Loucy (cell line): ENCODE measurements at regions not wholly inside any gene's neighbourhood (a gene's known extent, or its start where the extent isn't known, plus 50 kb on each side); places are given as distances from the start of the nearest gene placed in this dataset.

Experiments
- H2AFZ ChIP-seq: fragments of 200-600 bp; sonication (generic); 2 replicates; pipeline ENCODE4 v1.6.0; 2016; ENCODE audit warnings: antibody characterized with exemption, mild to moderate bottlenecking, low read length, moderate library complexity
- H3F3A ChIP-seq: fragments of 200-600 bp; 2 replicates; pipeline ENCODE4 v1.6.0; 2016; ENCODE audit warnings: antibody characterized with exemption, low read depth, mild to moderate bottlenecking
- H3K27me3 ChIP-seq: fragments of 200-600 bp; sonication (generic); 2 replicates; pipeline ENCODE4 v1.6.1; 2014; ENCODE audit warnings: low read length, mild to moderate bottlenecking; ENCODE audit not compliant: insufficient read depth, poor library complexity, severe bottlenecking
- H3K36me3 ChIP-seq: fragments of 200-600 bp; sonication (generic); 2 replicates; pipeline ENCODE4 v1.6.1; 2016; ENCODE audit warnings: low read length; ENCODE audit not compliant: insufficient read depth
- H3K4me1 ChIP-seq: fragments of 200-600 bp; sonication (generic); 2 replicates; pipeline ENCODE4 v1.5.1; 2014; ENCODE audit warnings: low read length, mild to moderate bottlenecking; ENCODE audit not compliant: insufficient read depth, poor library complexity, severe bottlenecking
- H3K4me2 ChIP-seq: fragments of 200-600 bp; sonication (generic); 2 replicates; pipeline ENCODE4 v1.6.0; 2014; ENCODE audit warnings: antibody characterized with exemption, low read length, low read depth, mild to moderate bottlenecking; ENCODE audit not compliant: poor library complexity, severe bottlenecking
- H3K4me3 ChIP-seq: fragments of 200-600 bp; sonication (generic); 2 replicates; pipeline ENCODE4 v1.5.1; 2014; ENCODE audit warnings: low read length, mild to moderate bottlenecking, mixed read lengths; ENCODE audit not compliant: poor library complexity, severe bottlenecking
- H3K79me2 ChIP-seq: fragments of 200-600 bp; sonication (generic); 2 replicates; pipeline ENCODE4 v1.6.1; 2014; ENCODE audit warnings: low read length; ENCODE audit not compliant: insufficient read depth
- H3K9ac ChIP-seq: fragments of 200-600 bp; sonication (generic); 2 replicates; pipeline ENCODE4 v1.6.0; 2014; ENCODE audit warnings: mild to moderate bottlenecking, low read depth, low read length, moderate library complexity; ENCODE audit not compliant: poor library complexity, severe bottlenecking
- H3K9me2 ChIP-seq: fragments of 200-600 bp; sonication (generic); replicated peaks from 2 replicates; pipeline ENCODE4 v1.6.1; 2016; ENCODE audit warnings: low read depth, low read length, mixed read lengths
- H3K9me3 ChIP-seq: fragments of 200-600 bp; sonication (generic); 2 replicates; pipeline ENCODE4 v1.6.1; 2014; ENCODE audit warnings: mild to moderate bottlenecking, antibody characterized with exemption, low read length, low read depth; ENCODE audit not compliant: insufficient read depth
- H4K20me1 ChIP-seq: fragments of 200-600 bp; sonication (generic); 2 replicates; pipeline ENCODE4 v1.6.0; 2014; ENCODE audit warnings: antibody characterized with exemption, low read length, mild to moderate bottlenecking; ENCODE audit not compliant: insufficient read depth, poor library complexity, severe bottlenecking
- CTCF ChIP-seq: fragments of 200-600 bp; sonication (generic); conservative IDR thresholded peaks from 2 replicates; pipeline ENCODE4 v1.5.1; 2014; ENCODE audit warnings: mild to moderate bottlenecking, antibody characterized with exemption, low read length
- EZH2phosphoT487 ChIP-seq: fragments of 200-600 bp; IDR thresholded peaks from 2 replicates; pipeline ENCODE4 v1.6.1; 2018; ENCODE audit warnings: antibody characterized with exemption, mild to moderate bottlenecking, moderate library complexity, borderline replicate concordance

- H2AFZ ChIP-seq: no peak overlapping the region
- H3K9ac ChIP-seq: no peak overlapping the region
- no peak overlapping the region for H3K4me3 ChIP-seq
- H3K9me3 ChIP-seq: peaks cover 14% of the 10 kb centered on the region
- H3K4me2 ChIP-seq: no peak overlapping the region
- H3K4me1 ChIP-seq: no peaks in the 10 kb centered on the region
- H3F3A ChIP-seq: no peaks in the 10 kb centered on the region
- no peaks in the 10 kb centered on the region for H3K9me2 ChIP-seq
- no peaks in the 10 kb centered on the region for H3K27me3 ChIP-seq
- no peaks in the 10 kb centered on the region for H3K36me3 ChIP-seq
- no peak for TF ChIP-seq EZH2phosphoT487
- TF ChIP-seq CTCF: no peak
- no peaks in the 10 kb centered on the region for H4K20me1 ChIP-seq
- H3K79me2 ChIP-seq: no peaks in the 10 kb centered on the region
Measured at GRCh38 chr4:144809056-144809640, 163.2 kb downstream of the HHIP start.

GRCh38 chr4:144816668-144817067, 170.7 kb downstream of the HHIP start:
- H3K79me2 ChIP-seq: no peaks in the 10 kb centered on the region
- TF ChIP-seq CTCF: no peak
- TF ChIP-seq EZH2phosphoT487: no peak
- H3F3A ChIP-seq: no peaks in the 10 kb centered on the region
- no peaks in the 10 kb centered on the region for H4K20me1 ChIP-seq
- H3K9me2 ChIP-seq: no peaks in the 10 kb centered on the region
- no peaks in the 10 kb centered on the region for H3K4me1 ChIP-seq
- no peak overlapping the region for H2AFZ ChIP-seq
- no peak overlapping the region for H3K9ac ChIP-seq
- no peaks in the 10 kb centered on the region for H3K9me3 ChIP-seq
- no peaks in the 10 kb centered on the region for H3K27me3 ChIP-seq
- H3K4me3 ChIP-seq: no peak overlapping the region
- no peaks in the 10 kb centered on the region for H3K36me3 ChIP-seq
- H3K4me2 ChIP-seq: no peak overlapping the region

- no peaks in the 10 kb centered on the region for H4K20me1 ChIP-seq
- no peaks in the 10 kb centered on the region for H3F3A ChIP-seq
- H2AFZ ChIP-seq: no peak overlapping the region
- no peaks in the 10 kb centered on the region for H3K9me3 ChIP-seq
- no peaks in the 10 kb centered on the region for H3K9me2 ChIP-seq
- H3K4me3 ChIP-seq: no peak overlapping the region
- TF ChIP-seq EZH2phosphoT487: no peak
- no peak for TF ChIP-seq CTCF
- no peak overlapping the region for H3K4me2 ChIP-seq
- no peak overlapping the region for H3K9ac ChIP-seq
- no peaks in the 10 kb centered on the region for H3K79me2 ChIP-seq
- H3K36me3 ChIP-seq: no peaks in the 10 kb centered on the region
- no peaks in the 10 kb centered on the region for H3K27me3 ChIP-seq
- H3K4me1 ChIP-seq: no peaks in the 10 kb centered on the region
Measured at GRCh38 chr4:144817081-144817480, 171.1 kb downstream of the HHIP start.
